H9 (cell line): ENCODE measurements at regions not wholly inside any gene's neighbourhood (a gene's known extent, or its start where the extent isn't known, plus 50 kb on each side); places are given as distances from the start of the nearest gene placed in this dataset.

ENCODE experiments used
- DNase-seq: peaks from one replicate; pipeline ENCODE4 v3.0.0-alpha.2; 2017
- H2AFZ ChIP-seq: one replicate; pipeline ENCODE4 v1.6.1; 2013; ENCODE audit warnings: mild to moderate bottlenecking, low read length, control low read depth, moderate library complexity
- H2AK5ac ChIP-seq: 2 replicates; pipeline ENCODE4 v1.6.1; 2013; ENCODE audit warnings: low read length, control low read depth, mixed read lengths; ENCODE audit not compliant: insufficient read length
- H2BK120ac ChIP-seq: one replicate; pipeline ENCODE4 v1.6.1; 2013; ENCODE audit warnings: low read depth, mild to moderate bottlenecking, low read length, control low read depth, inconsistent platforms; ENCODE audit not compliant: poor library complexity, severe bottlenecking
- H2BK12ac ChIP-seq: 2 replicates; pipeline ENCODE4 v1.6.1; 2013; ENCODE audit warnings: low read length, control low read depth, mixed read lengths, low read depth; ENCODE audit not compliant: insufficient read length
- H2BK15ac ChIP-seq: 2 replicates; pipeline ENCODE4 v1.6.1; 2013; ENCODE audit warnings: low read depth, low read length, control low read depth
- H2BK20ac ChIP-seq: one replicate; pipeline ENCODE4 v1.6.1; 2013; ENCODE audit warnings: low read depth, mild to moderate bottlenecking, low read length, control low read depth, inconsistent platforms; ENCODE audit not compliant: poor library complexity, severe bottlenecking
- H2BK5ac ChIP-seq: 2 replicates; pipeline ENCODE4 v1.6.1; 2013; ENCODE audit warnings: low read length, control low read depth, mixed read lengths; ENCODE audit not compliant: insufficient read length
- H3K14ac ChIP-seq: 2 replicates; pipeline ENCODE4 v1.6.1; 2013; ENCODE audit warnings: low read length, control low read depth; ENCODE audit not compliant: insufficient read depth
- H3K18ac ChIP-seq: 2 replicates; pipeline ENCODE4 v1.6.1; 2013; ENCODE audit warnings: low read depth, mild to moderate bottlenecking, mixed read lengths, low read length, control low read depth; ENCODE audit not compliant: insufficient read length
- H3K23ac ChIP-seq: 2 replicates; pipeline ENCODE4 v1.6.1; 2013; ENCODE audit warnings: low read length, control low read depth, mixed read lengths, low read depth; ENCODE audit not compliant: insufficient read length
- H3K23me2 ChIP-seq: 2 replicates; pipeline ENCODE4 v1.6.1; 2013; ENCODE audit warnings: low read depth, mild to moderate bottlenecking, mixed read lengths, low read length, control low read depth; ENCODE audit not compliant: insufficient read length, poor library complexity, severe bottlenecking
- H3K27ac ChIP-seq: 2 replicates; pipeline ENCODE4 v1.5.1; 2013; ENCODE audit warnings: low read length, control low read depth, mixed read lengths, low read depth; ENCODE audit not compliant: insufficient read length
- H3K27me3 ChIP-seq: 2 replicates; pipeline ENCODE4 v1.6.1; 2013; ENCODE audit warnings: low read length, control low read depth, inconsistent platforms; ENCODE audit not compliant: insufficient read depth
- H3K4ac ChIP-seq: 2 replicates; pipeline ENCODE4 v1.6.1; 2013; ENCODE audit warnings: low read depth, mild to moderate bottlenecking, control low read depth, inconsistent platforms, low read length, moderate library complexity
- H3K4me1 ChIP-seq: 2 replicates; pipeline ENCODE4 v1.6.1; 2013; ENCODE audit warnings: low read length, control low read depth, inconsistent platforms; ENCODE audit not compliant: insufficient read depth
- H3K4me2 ChIP-seq: 2 replicates; pipeline ENCODE4 v1.6.1; 2013; ENCODE audit warnings: low read length, control low read depth, mixed read lengths; ENCODE audit not compliant: insufficient read length, insufficient read depth
- H3K56ac ChIP-seq: 2 replicates; pipeline ENCODE4 v1.6.1; 2013; ENCODE audit warnings: low read depth, mild to moderate bottlenecking, mixed read lengths, low read length, control low read depth; ENCODE audit not compliant: insufficient read length
- H3K79me1 ChIP-seq: 2 replicates; pipeline ENCODE4 v1.6.1; 2013; ENCODE audit warnings: low read depth, mild to moderate bottlenecking, moderate library complexity, low read length, control low read depth, inconsistent platforms; ENCODE audit not compliant: insufficient read depth, poor library complexity, severe bottlenecking
- H3K79me2 ChIP-seq: 2 replicates; pipeline ENCODE4 v1.6.1; 2013; ENCODE audit warnings: low read length, control low read depth, inconsistent platforms; ENCODE audit not compliant: insufficient read depth
- H3K9ac ChIP-seq: 2 replicates; pipeline ENCODE4 v1.6.1; 2013; ENCODE audit warnings: low read length, control low read depth, mixed read lengths; ENCODE audit not compliant: insufficient read length; ENCODE audit errors: extremely low read depth
- H3K9me3 ChIP-seq: one replicate; pipeline ENCODE4 v1.6.1; 2013; ENCODE audit warnings: low read depth, low read length, inconsistent platforms; ENCODE audit not compliant: control insufficient read depth
- H3T11ph ChIP-seq: one replicate; pipeline ENCODE4 v1.6.1; 2013; ENCODE audit warnings: mild to moderate bottlenecking, low read length, control low read depth, inconsistent platforms
- H4K20me1 ChIP-seq: one replicate; pipeline ENCODE4 v1.6.1; 2013; ENCODE audit not compliant: control insufficient read depth, insufficient read length, insufficient read depth
- H4K5ac ChIP-seq: 2 replicates; pipeline ENCODE4 v1.6.1; 2013; ENCODE audit warnings: low read depth, mild to moderate bottlenecking, mixed read lengths, low read length, control low read depth; ENCODE audit not compliant: insufficient read length
- H4K8ac ChIP-seq: replicated peaks from 2 replicates; pipeline ENCODE4 v1.6.1; 2013; ENCODE audit warnings: low read length, control low read depth, mixed read lengths, low read depth; ENCODE audit not compliant: insufficient read length
- H4K91ac ChIP-seq: 2 replicates; pipeline ENCODE4 v1.6.1; 2013; ENCODE audit warnings: low read depth, mild to moderate bottlenecking, moderate library complexity, mixed read lengths, low read length, control low read depth; ENCODE audit not compliant: insufficient read length
- H3K27ac Mint-ChIP-seq, 3 experiments: 2 replicates in 2 of 3; 3 replicates in 1 of 3; pipeline ENCODE4 v1.8.0; 2020 to 2021; ENCODE audit warnings: mixed read lengths in 3 of 3, mild to moderate bottlenecking in 1 of 3, moderate library complexity in 1 of 3
- H3K27me3 Mint-ChIP-seq: 2 replicates; pipeline ENCODE4 v1.8.0; 2021; ENCODE audit warnings: low read depth, mild to moderate bottlenecking, moderate library complexity, mixed read lengths
- H3K36me3 Mint-ChIP-seq, 3 experiments: 2 replicates in 2 of 3; 3 replicates in 1 of 3; pipeline ENCODE4 v1.8.0; 2020 to 2021; ENCODE audit warnings: low read depth in 3 of 3, mixed read lengths in 3 of 3; ENCODE audit not compliant: insufficient read depth in 1 of 3
- H3K4me1 Mint-ChIP-seq, 2 experiments: 2 replicates each; pipeline ENCODE4 v1.8.0; 2020; ENCODE audit warnings: mixed read lengths in 2 of 2
- H3K4me3 Mint-ChIP-seq, 2 experiments: 2 replicates in 1 of 2; 3 replicates in 1 of 2; pipeline ENCODE4 v1.8.0; 2020 to 2021; ENCODE audit warnings: mild to moderate bottlenecking in 2 of 2, mixed read lengths in 2 of 2, moderate library complexity in 1 of 2
- H3K9me3 Mint-ChIP-seq, 2 experiments: 2 replicates in 1 of 2; 3 replicates in 1 of 2; pipeline ENCODE4 v1.8.0; 2020; ENCODE audit warnings: mild to moderate bottlenecking in 2 of 2, mixed read lengths in 2 of 2, moderate library complexity in 1 of 2
- WGBS: extraction: QIAGEN DNeasy Blood & Tissue Kit; methylation state at CpG from one replicate; pipeline ENCODE4 v1.1.7; 2013; ENCODE audit warnings: missing lambda C conversion rate, low lambda C conversion rate, mixed read lengths; ENCODE audit not compliant: insufficient read length; ENCODE audit errors: extremely low coverage; 5-methylcytosine and 5-hydroxymethylcytosine counted together
- TF ChIP-seq, protein P1 (sequence below): fragments of 200-600 bp; sonication (generic); conservative IDR thresholded peaks from 3 replicates; pipeline ENCODE4 v1.8.0; 2021; ENCODE audit warnings: antibody characterized with exemption, mild to moderate bottlenecking

DNA sequence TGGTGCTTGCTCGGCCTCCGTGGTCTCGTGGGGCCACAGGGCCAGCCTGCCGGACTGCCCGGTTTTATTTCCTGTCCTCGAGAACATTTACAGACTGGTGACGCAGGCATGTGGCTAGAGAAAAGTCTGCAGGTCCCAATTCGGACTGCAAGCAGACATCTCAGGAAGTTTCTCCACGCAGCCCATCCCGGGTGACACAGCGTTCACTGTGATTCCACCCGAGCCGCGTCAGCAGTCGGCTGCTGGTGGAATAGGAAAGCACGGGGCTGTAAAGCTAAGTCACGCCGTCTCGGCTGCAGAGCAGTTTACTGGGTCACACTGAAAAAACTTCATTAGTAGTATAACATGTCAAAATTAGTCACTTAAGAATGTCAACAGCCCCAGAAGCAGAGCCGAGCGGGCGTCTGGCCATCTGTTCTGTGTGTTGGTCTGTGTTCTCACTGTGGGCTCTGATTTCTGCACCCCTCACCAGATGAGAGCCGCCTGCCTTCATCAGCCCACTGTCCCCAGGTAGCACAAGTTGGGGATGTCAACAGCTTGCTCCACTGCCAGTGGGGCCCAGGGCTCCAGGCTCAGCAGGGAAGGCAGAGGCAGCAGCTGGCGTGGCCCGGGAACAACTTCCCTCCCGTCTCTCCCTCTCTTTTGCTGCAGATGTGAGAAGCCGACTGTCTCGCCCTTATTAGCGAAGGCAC lies 363.7 kb downstream of the IRX2 start:
- Histone ChIP-seq H4K5ac (no peak overlapping the region), H3K4ac (no peak overlapping the region), H4K91ac (no peak overlapping the region), H3K18ac (no peak overlapping the region), H2AFZ (no peak overlapping the region), H3K79me2 (no peaks in the 10 kb centered on the region), H2BK12ac (no peak overlapping the region), H3K56ac (no peak overlapping the region), H3K9me3 (no peaks in the 10 kb centered on the region), H3K23me2 (no peaks in the 10 kb centered on the region), H3K27me3 (no peaks in the 10 kb centered on the region), H3K79me1 (no peaks in the 10 kb centered on the region), H2BK20ac (no peak overlapping the region), H3K27ac (no peak overlapping the region), H3K4me1 (no peaks in the 10 kb centered on the region), H2BK5ac (no peak overlapping the region), H2BK15ac (no peak overlapping the region), H2BK120ac (no peak overlapping the region), H3K9ac (no peak overlapping the region), H3K23ac (no peak overlapping the region), H4K8ac (no peak overlapping the region), H4K20me1 (no peaks in the 10 kb centered on the region), H3K14ac (no peak overlapping the region), H2AK5ac (no peak overlapping the region), H3K4me2 (no peak overlapping the region), H3T11ph (no peak overlapping the region)
- TF ChIP-seq, protein P1, sequence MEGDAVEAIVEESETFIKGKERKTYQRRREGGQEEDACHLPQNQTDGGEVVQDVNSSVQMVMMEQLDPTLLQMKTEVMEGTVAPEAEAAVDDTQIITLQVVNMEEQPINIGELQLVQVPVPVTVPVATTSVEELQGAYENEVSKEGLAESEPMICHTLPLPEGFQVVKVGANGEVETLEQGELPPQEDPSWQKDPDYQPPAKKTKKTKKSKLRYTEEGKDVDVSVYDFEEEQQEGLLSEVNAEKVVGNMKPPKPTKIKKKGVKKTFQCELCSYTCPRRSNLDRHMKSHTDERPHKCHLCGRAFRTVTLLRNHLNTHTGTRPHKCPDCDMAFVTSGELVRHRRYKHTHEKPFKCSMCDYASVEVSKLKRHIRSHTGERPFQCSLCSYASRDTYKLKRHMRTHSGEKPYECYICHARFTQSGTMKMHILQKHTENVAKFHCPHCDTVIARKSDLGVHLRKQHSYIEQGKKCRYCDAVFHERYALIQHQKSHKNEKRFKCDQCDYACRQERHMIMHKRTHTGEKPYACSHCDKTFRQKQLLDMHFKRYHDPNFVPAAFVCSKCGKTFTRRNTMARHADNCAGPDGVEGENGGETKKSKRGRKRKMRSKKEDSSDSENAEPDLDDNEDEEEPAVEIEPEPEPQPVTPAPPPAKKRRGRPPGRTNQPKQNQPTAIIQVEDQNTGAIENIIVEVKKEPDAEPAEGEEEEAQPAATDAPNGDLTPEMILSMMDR, result no peak
- DNase-seq, result no peak
- no CpG with 5 or more reads among the region's 29 CpGs for WGBS
- Mint-ChIP-seq H3K4me3 (no peak overlapping the region), H3K27me3 (peaks cover 3% of the 10 kb centered on the region), H3K36me3 (no peaks in the 10 kb centered on the region), H3K9me3 (peaks cover 0 to 3% of the 10 kb centered on the region in 2 experiments; a peak in 1 of 5 replicates), H3K27ac (no peak overlapping the region), H3K4me1 (no peaks in the 10 kb centered on the region)
